Esophagus muscularis mucosa (tissue), 4 donors: ENCODE measurements at regions not wholly inside any gene's neighbourhood (a gene's known extent, or its start where the extent isn't known, plus 50 kb on each side); places are given as distances from the start of the nearest gene placed in this dataset.

ENCODE experiments used
- DNase-seq: peaks from one replicate; pipeline ENCODE4 v3.0.0-alpha.2; 2017; ENCODE audit errors: extremely low spot score
- H3K27ac ChIP-seq, 4 donors: fragments of 200-600 bp; sonication (generic); replicated peaks in 1 of 4; 1 replicate in 3 of 4; 2 replicates in 1 of 4; pipeline ENCODE4 v1.5.1; 2016 to 2019; ENCODE audit warnings: mild to moderate bottlenecking in 1 of 4
- H3K27me3 ChIP-seq, 4 donors: fragments of 200-600 bp; sonication (generic); one replicate each; pipeline versions ENCODE4 v1.5.1 to v1.6.0; 2016 to 2019
- H3K36me3 ChIP-seq, 4 donors: fragments of 200-600 bp; sonication (generic); one replicate each; pipeline ENCODE4 v1.5.1; 2016 to 2019
- H3K4me1 ChIP-seq, 4 donors: fragments of 200-600 bp; sonication (generic); one replicate each; pipeline ENCODE4 v1.5.1; 2016 to 2019
- H3K4me3 ChIP-seq, 4 donors: fragments of 200-600 bp; sonication (generic); 1 replicate in 2 of 4; 2 replicates in 2 of 4; pipeline ENCODE4 v1.5.1; 2016 to 2019; ENCODE audit warnings: mild to moderate bottlenecking in 4 of 4, moderate library complexity in 1 of 4
- H3K9me3 ChIP-seq, 4 donors: fragments of 200-600 bp; sonication (generic); 1 replicate in 3 of 4; 2 replicates in 1 of 4; pipeline ENCODE4 v1.5.1; 2016 to 2019
- EP300 ChIP-seq: sonication (generic); formaldehyde crosslinking; IDR thresholded peaks from one replicate; pipeline ENCODE4 v1.6.1; 2017; ENCODE audit warnings: antibody characterized with exemption
- POLR2A ChIP-seq: fragments of 450-650 bp; IDR thresholded peaks from one replicate; pipeline ENCODE4 v1.6.1; 2017; ENCODE audit warnings: antibody characterized with exemption, moderate library complexity, mild to moderate bottlenecking, low read depth
- POLR2AphosphoS5 ChIP-seq, 2 donors: sonication (generic); formaldehyde crosslinking; IDR thresholded peaks; one replicate each; pipeline ENCODE4 v1.6.1; 2017; ENCODE audit warnings: antibody characterized with exemption in 2 of 2
- WGBS: methylation state at CpG from one replicate; pipeline ENCODE4 v1.1.5; 2018; 5-methylcytosine and 5-hydroxymethylcytosine counted together
- intact Hi-C: fragments of 100-400 bp; cut with DNase I; formaldehyde crosslinking; loops from one replicate; pipeline ENCODE4 v1.15.1; 2023
- TF ChIP-seq, protein P1 (sequence below), 3 experiments: fragments of 200-600 bp in 2 of 3; fragments of 450-650 bp in 1 of 3; sonication (generic) in 2 of 3; IDR thresholded peaks; one replicate each; pipeline ENCODE4 v1.5.1; 2017 to 2019; ENCODE audit warnings: antibody characterized with exemption in 3 of 3, mild to moderate bottlenecking in 2 of 3, moderate library complexity in 1 of 3

DNA sequence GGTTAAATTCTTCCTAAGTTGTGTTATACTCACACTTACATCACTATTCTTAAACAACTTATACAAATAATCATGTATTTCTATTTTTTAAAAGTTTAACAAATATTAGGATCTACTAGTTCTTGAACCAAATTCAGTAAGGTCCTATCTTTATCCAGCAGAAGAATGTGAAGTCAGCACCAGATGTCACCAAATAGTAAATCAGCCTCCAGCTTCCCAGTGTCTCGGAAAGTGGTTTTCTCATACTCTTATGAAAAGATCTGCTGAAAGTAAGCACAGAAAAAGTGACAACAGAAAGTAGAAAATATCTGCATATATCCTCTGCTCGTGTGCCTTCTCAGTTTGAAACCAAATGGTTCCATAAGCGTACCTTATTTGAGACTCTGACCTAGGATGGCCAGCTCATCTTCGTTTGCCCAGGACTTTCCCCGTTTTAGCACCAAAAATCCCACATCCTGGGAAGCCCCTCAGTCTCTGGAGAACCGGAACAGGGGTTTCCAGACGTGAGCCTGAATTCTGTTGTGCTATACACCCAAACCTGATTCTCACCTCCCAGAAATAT, 98.0 kb upstream of the DCLK2 start:
- no peak for DNase-seq

DNA sequence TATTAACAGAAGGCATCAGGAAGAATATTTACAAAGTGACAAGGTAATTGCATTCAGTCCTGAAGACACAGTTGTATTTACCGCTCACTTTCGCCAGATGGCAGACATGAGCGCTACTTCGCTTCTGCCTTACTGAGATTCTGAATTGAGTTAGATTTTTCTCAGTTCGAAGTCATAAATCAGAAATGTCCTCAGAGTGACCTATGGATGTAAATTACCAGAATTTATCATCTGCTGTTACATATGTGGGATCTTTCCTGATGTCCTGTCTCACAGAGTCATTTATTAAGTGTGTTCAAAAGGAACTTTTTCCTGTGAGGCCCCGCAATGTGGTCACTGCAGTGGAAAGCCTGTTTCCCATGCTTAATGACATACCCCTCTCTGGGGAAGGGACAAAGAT, 97.3 kb upstream of the DCLK2 start:
- no peak overlapping the region for H3K27ac ChIP-seq
- H3K4me1 ChIP-seq, result no peaks in the 10 kb centered on the region
- 19% methylated on average over 6 of the region's 6 CpGs for WGBS
- H3K27me3 ChIP-seq, result no peaks in the 10 kb centered on the region
- H3K4me3 ChIP-seq, result no peak overlapping the region
- TF ChIP-seq, protein P1, sequence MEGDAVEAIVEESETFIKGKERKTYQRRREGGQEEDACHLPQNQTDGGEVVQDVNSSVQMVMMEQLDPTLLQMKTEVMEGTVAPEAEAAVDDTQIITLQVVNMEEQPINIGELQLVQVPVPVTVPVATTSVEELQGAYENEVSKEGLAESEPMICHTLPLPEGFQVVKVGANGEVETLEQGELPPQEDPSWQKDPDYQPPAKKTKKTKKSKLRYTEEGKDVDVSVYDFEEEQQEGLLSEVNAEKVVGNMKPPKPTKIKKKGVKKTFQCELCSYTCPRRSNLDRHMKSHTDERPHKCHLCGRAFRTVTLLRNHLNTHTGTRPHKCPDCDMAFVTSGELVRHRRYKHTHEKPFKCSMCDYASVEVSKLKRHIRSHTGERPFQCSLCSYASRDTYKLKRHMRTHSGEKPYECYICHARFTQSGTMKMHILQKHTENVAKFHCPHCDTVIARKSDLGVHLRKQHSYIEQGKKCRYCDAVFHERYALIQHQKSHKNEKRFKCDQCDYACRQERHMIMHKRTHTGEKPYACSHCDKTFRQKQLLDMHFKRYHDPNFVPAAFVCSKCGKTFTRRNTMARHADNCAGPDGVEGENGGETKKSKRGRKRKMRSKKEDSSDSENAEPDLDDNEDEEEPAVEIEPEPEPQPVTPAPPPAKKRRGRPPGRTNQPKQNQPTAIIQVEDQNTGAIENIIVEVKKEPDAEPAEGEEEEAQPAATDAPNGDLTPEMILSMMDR (IDR thresholded peaks at IDR 0.05), result peak; percentile 66 to 80 (median 71)
- no peak for TF ChIP-seq EP300
- intact Hi-C loops, result loop anchor here (5.0 kb wide), 1 partner anchor 886 kb away; no protein-coding TSS in a partner anchor
- DNase-seq, result no peak
- no peaks in the 10 kb centered on the region for H3K9me3 ChIP-seq
- H3K36me3 ChIP-seq, result no peaks in the 10 kb centered on the region

More for the DNA sequence above, 98.0 kb upstream of the DCLK2 start:
- Histone ChIP-seq H3K9me3 (no peaks in the 10 kb centered on the region), H3K27me3 (no peaks in the 10 kb centered on the region), H3K36me3 (no peaks in the 10 kb centered on the region), H3K4me1 (no peaks in the 10 kb centered on the region), H3K4me3 (no peak overlapping the region), H3K27ac (no peak overlapping the region)
- no peak for TF ChIP-seq POLR2AphosphoS5 (IDR thresholded peaks at IDR 0.05)
- TF ChIP-seq EP300, result no peak
- no peak for TF ChIP-seq POLR2A
- TF ChIP-seq, protein P1 (IDR thresholded peaks at IDR 0.05), result no peak
- WGBS, result 70% methylated on average over 7 of the region's 7 CpGs
- intact Hi-C loops, result loop anchor here (5.0 kb wide), 1 partner anchor 887 kb away; no protein-coding TSS in a partner anchor

DNA sequence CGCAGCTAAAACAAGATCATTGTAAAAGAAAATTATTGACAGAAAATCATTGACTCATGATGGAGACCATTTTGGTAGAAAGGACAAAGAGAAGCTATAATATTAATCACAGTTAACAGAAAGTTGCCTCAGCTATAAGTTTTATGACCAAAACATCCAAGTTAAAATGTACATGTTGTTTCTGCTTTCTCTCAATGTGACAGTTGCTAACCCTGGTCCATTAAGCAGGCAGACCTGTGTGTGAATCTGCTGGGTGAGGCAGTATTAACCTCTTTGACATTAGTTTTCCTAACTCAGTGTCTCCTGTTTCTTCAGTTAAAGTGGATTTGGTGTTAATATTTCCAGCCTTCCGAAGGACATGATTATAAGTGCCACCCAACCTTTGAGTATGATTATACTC, 94.8 kb upstream of the DCLK2 start:
- Histone ChIP-seq H3K27ac (no peak overlapping the region), H3K4me1 (no peaks in the 10 kb centered on the region), H3K4me3 (no peak overlapping the region), H3K9me3 (no peaks in the 10 kb centered on the region), H3K27me3 (no peaks in the 10 kb centered on the region), H3K36me3 (no peaks in the 10 kb centered on the region)
- DNase-seq, result no peak
- intact Hi-C loops, result loop anchor here (5.0 kb wide), 1 partner anchor 884 kb away; no protein-coding TSS in a partner anchor
- TF ChIP-seq EP300 (no peak), POLR2A (no peak), POLR2AphosphoS5 (IDR thresholded peaks at IDR 0.05) (no peak)
- TF ChIP-seq, protein P1 (IDR thresholded peaks at IDR 0.05), result no peak
- 99% methylated on average over 2 of the region's 2 CpGs for WGBS

DNA sequence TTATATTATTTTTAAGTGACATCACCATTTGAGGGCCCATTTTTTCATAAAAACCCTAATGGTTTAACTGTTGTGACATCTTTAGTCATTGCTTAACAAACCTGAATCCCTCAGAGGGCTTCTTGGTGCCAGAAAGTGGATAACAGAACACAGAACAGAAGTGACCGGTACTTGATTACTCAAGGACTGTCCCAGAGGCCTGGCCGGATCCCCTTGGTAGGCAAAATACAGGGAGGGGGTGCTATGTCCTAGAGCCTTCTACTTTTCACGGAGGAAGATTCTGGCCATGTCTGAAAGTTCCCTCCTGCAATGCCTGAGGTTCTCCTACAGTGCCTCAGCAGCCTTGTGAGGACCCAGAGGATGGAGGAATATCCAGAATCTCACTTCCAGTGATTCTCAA, 94.3 kb upstream of the DCLK2 start:
- WGBS, result 95% methylated on average over 3 of the region's 3 CpGs
- no peak for DNase-seq
- H3K27me3 ChIP-seq, result no peaks in the 10 kb centered on the region
- no peaks in the 10 kb centered on the region for H3K4me1 ChIP-seq
- no peaks in the 10 kb centered on the region for H3K9me3 ChIP-seq
- H3K27ac ChIP-seq, result no peak overlapping the region
- TF ChIP-seq, protein P1 (IDR thresholded peaks at IDR 0.05), result no peak
- TF ChIP-seq POLR2A (no peak), EP300 (no peak), POLR2AphosphoS5 (IDR thresholded peaks at IDR 0.05) (no peak)
- intact Hi-C loops, result loop anchor here (5.0 kb wide), 1 partner anchor 883 kb away; no protein-coding TSS in a partner anchor
- H3K36me3 ChIP-seq, result no peaks in the 10 kb centered on the region
- no peak overlapping the region for H3K4me3 ChIP-seq

DNA sequence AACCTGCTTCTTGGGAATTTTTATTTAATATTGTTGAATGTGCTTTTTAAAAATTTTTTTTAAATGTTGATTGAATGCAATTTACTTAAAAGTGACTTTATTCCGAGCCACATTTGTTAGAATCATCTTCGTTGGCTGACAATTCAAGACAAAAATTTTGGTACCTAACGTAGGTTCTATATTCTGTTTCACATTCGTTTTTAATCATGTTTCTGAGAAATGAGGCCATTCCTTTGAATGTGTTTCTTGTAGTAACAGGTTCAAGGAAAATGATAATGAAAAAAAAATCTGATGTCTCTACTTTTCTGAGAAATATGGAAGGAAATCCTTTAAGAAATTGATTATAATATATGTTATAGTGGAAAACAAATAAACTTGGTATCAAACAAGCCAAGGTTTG, 92.3 kb upstream of the DCLK2 start:
- 91% methylated on average over 4 of the region's 4 CpGs for WGBS
- TF ChIP-seq POLR2A (no peak), POLR2AphosphoS5 (IDR thresholded peaks at IDR 0.05) (no peak), EP300 (no peak)
- TF ChIP-seq, protein P1 (IDR thresholded peaks at IDR 0.05), result no peak
- Histone ChIP-seq H3K4me3 (no peak overlapping the region), H3K27ac (no peak overlapping the region), H3K36me3 (no peaks in the 10 kb centered on the region), H3K9me3 (no peaks in the 10 kb centered on the region), H3K27me3 (no peaks in the 10 kb centered on the region), H3K4me1 (no peaks in the 10 kb centered on the region)
- no peak for DNase-seq
- intact Hi-C loops, result no loop called here
